Adipocyte (in vitro differentiated cells): ENCODE measurements at regions not wholly inside any gene's neighbourhood (a gene's known extent, or its start where the extent isn't known, plus 50 kb on each side); places are given as distances from the start of the nearest gene placed in this dataset.
"Not testable (repeated sequence)": the region's sequence is repeated elsewhere in the genome, so short reads cannot be mapped to it uniquely, and the experiment has no call there.

Experiments used
- DNase-seq: peaks from one replicate; pipeline ENCODE4 v3.0.0-alpha.2; 2015; ENCODE audit warnings: low read depth
- H3K27me3 ChIP-seq: replicated peaks from 2 replicates; pipeline ENCODE4 v1.7.0; 2013; ENCODE audit warnings: mild to moderate bottlenecking, low read length, moderate library complexity; ENCODE audit not compliant: control insufficient read depth, insufficient read depth
- H3K36me3 ChIP-seq: 2 replicates; pipeline ENCODE4 v1.7.0; 2013; ENCODE audit warnings: low read length, mild to moderate bottlenecking, moderate library complexity; ENCODE audit not compliant: control insufficient read depth, insufficient read depth, severe bottlenecking
- H3K4me1 ChIP-seq: 2 replicates; pipeline ENCODE4 v1.7.0; 2013; ENCODE audit warnings: mild to moderate bottlenecking, low read length, moderate library complexity; ENCODE audit not compliant: control insufficient read depth, insufficient read depth
- H3K4me3 ChIP-seq: 2 replicates; pipeline ENCODE4 v1.7.0; 2013; ENCODE audit warnings: mild to moderate bottlenecking, low read length, moderate library complexity
- H3K9ac ChIP-seq: 2 replicates; pipeline ENCODE4 v1.7.0; 2013; ENCODE audit warnings: mild to moderate bottlenecking, low read length, moderate library complexity
- H3K9me3 ChIP-seq: 2 replicates; pipeline ENCODE4 v1.7.0; 2013; ENCODE audit warnings: mild to moderate bottlenecking, low read length, moderate library complexity; ENCODE audit not compliant: control insufficient read depth

DNA sequence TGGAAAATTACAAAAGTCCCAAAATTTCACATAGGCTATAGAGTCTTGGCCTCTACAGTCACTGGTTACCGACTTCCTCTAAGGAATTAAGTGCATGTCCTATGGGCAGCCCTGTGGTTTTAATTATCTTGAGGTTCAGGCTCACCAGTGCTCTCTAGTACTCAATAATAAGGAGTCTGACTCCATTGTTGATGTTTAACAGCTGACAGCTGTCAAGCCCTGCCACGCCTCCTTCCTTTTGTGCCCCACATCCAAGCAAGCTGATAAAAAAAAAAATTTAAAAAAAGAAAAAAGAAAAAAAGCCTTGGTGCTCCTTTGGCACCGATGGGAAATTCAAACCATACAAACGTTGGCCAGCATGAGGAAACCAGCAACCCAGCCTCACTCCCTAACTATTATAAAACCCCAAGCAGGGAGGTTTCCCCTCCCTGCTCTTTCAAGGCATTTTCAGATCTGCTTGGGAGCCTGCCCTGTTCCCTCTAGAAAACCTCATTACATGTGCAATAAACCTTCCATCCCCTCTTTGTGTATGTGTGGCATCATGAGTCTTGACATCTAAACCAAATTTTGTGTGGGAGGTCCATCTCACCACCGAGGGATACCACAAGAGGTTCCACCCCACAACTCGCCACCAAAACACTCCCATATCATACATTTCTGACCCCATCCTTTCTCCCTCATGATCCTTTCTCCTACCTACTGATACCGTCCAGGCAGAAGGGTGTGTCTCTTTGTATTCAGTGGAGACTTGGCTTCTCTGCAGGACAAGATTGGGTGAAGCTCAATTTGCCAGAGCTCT lies 70.9 kb upstream of the CCDC71L start:
- Histone ChIP-seq H3K9ac (no peak overlapping the region), H3K9me3 (no peaks in the 10 kb centered on the region), H3K36me3 (no peaks in the 10 kb centered on the region), H3K4me3 (no peak overlapping the region), H3K27me3 (no peaks in the 10 kb centered on the region), H3K4me1 (peaks cover 3% of the 10 kb centered on the region)
- DNase-seq: no peak

DNA sequence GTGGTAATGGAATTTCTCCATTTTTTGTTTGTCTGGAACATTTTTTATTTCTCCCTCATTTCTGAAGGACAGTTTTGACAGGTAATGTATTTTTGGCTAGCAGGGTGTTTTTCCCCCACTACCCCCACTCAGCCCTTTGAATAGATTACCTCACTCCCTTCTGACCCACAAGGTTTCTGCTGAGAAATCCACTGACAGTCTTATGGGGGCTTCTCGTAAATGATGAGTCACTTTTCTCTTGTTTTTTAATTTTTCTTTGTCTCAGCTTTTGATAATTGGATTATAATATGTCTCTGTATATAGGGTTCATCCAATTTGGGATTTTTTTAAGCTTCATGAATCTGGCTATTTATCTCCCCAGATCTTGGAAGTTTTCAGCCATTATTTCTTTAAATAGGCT lies 74.7 kb upstream of the CCDC71L start:
- H3K9ac ChIP-seq: no peak overlapping the region
- peaks cover 7% of the 10 kb centered on the region for H3K4me1 ChIP-seq
- H3K36me3 ChIP-seq: no peaks in the 10 kb centered on the region
- DNase-seq: no peak
- no peaks in the 10 kb centered on the region for H3K9me3 ChIP-seq
- no peak overlapping the region for H3K4me3 ChIP-seq
- no peaks in the 10 kb centered on the region for H3K27me3 ChIP-seq

DNA sequence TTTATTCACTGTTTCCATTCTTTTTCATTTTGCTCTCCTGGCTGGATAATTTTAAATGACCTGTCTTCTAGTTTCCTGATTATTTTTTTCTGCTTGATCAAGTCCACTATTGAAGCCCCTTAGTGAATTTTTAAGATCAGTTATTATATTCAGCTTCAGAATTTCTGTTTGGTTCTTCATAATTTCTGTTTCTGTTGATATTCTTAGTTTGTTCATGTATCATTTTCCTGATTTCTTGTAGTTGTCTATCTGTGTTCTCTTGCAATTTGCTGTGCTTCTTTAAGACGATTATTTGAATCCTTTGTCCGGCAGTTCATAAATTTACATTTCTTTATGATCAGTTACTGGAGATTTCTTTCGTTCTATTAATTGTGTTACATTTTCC lies 75.2 kb upstream of the CCDC71L start:
- Histone ChIP-seq H3K4me3 (no peak overlapping the region), H3K27me3 (no peaks in the 10 kb centered on the region), H3K9ac (peak overlapping the region; percentile 79), H3K9me3 (no peaks in the 10 kb centered on the region), H3K4me1 (peaks cover 7% of the 10 kb centered on the region), H3K36me3 (no peaks in the 10 kb centered on the region)
- DNase-seq: no peak

DNA sequence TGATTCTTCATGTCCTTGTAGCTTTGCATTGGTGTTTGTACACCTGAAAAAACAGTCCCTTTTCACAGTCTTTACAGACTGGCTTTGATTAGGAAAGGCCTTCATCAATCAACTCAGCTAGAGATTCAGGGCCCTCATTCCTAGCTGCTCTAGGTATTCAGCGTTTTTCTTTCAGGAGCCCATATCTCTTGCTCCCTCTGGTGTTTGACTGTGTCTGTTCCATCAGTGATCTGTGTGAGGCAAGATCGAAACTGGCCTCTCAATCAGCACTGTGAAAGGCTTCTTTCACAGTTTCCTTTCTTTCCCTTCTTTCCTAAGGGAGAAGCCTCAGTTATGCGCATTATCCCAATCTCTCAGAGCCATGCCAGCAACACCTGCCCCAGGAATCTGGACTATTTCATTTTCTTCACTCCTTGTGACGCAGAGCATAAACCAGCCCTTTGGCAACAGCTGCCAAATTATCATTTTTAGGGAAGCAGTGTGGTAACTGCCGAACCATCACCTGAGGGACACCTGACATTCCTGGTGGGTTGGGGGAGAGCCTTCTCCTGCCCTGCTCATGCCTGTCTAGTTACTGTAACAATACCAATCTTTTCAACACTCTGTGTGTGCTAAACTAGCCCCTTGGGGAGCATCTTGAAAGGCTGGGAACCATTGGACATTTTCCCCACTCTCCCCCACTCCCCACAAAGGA lies 75.7 kb upstream of the CCDC71L start:
- H3K4me1 ChIP-seq: peaks cover 7% of the 10 kb centered on the region
- peak; percentile 88 for DNase-seq
- H3K9me3 ChIP-seq: no peaks in the 10 kb centered on the region
- H3K9ac ChIP-seq: peak overlapping the region; percentile 79
- no peaks in the 10 kb centered on the region for H3K27me3 ChIP-seq
- H3K4me3 ChIP-seq: peak overlapping the region; percentile 46
- H3K36me3 ChIP-seq: no peaks in the 10 kb centered on the region

DNA sequence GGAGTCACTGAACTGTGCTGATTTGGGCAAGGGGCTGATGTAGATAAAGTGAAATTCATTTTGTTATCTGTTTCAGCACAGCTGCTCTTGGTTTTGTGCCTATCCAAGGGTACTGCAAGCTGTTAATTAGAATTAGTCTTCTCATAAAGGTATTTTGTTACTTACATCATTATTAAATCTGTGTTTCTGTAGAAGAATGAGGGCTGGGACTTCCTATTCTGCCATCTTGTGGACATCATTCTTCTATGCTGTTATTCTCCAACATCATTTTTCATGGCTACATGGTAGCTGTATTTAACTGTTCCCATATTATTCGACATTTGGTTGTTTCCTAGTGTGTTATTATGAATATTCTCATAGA lies 76.2 kb upstream of the CCDC71L start:
- Histone ChIP-seq H3K9ac (peak overlapping the region; percentile 79), H3K27me3 (no peaks in the 10 kb centered on the region), H3K36me3 (no peaks in the 10 kb centered on the region), H3K9me3 (no peaks in the 10 kb centered on the region), H3K4me3 (peak overlapping the region; percentile 46), H3K4me1 (peaks cover 7% of the 10 kb centered on the region)
- DNase-seq: peak; percentile 78

DNA sequence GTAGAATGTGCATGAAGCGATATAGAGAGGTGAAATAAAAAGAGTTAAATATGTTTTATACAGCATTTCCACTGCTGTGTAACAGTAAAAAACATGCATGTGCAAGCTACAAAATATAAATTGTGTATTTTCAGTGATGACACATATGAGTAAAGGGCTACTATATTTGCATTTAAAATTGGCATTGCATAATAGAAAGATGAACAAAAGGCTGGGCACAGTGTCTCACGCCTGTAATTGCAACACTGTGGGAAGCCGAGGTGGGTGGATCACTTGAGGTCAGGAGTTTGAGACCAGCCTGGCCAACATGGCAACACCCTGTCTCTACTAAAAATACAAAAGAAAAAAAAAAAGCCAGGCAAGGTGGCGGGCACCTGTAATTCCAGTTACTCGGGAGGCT lies 79.8 kb upstream of the CCDC71L start:
- H3K4me1 ChIP-seq: peaks cover 7% of the 10 kb centered on the region
- no peaks in the 10 kb centered on the region for H3K36me3 ChIP-seq

DNA sequence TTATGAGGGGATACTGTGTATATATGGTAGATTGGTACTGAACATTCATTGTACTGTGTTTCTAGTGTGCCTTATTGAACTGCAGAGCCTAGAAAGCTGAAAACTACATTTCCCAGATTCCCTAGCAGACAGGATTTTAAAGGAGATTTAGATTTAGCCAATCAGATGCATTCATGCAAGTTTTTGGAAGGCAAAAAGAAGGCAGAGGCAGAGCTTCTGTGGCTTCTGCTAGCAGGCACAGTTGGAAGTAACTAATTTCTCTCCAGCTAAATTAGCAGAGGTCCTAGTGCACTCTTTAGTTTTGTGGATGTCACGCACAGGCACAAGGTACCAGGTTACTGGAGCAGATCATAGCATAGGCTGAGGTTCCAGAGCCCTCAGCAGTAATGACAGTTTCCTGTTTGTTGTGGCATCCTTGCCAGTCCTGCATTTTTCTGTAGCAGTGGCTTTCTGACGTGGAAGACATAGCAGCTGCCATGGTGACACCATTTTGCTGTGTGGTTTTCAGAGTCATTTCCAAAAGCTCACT lies 83.7 kb upstream of the CCDC71L start:
- H3K9ac ChIP-seq: no peak overlapping the region
- no peak overlapping the region for H3K4me3 ChIP-seq
- peaks cover 29% of the 10 kb centered on the region for H3K4me1 ChIP-seq
- H3K9me3 ChIP-seq: no peaks in the 10 kb centered on the region
- no peaks in the 10 kb centered on the region for H3K27me3 ChIP-seq
- no peak for DNase-seq
- H3K36me3 ChIP-seq: no peaks in the 10 kb centered on the region

More for the DNA sequence above, 79.8 kb upstream of the CCDC71L start:
- Histone ChIP-seq H3K9me3 (no peaks in the 10 kb centered on the region), H3K9ac (no peak overlapping the region), H3K4me3 (no peak overlapping the region), H3K27me3 (no peaks in the 10 kb centered on the region)
- DNase-seq: no peak

DNA sequence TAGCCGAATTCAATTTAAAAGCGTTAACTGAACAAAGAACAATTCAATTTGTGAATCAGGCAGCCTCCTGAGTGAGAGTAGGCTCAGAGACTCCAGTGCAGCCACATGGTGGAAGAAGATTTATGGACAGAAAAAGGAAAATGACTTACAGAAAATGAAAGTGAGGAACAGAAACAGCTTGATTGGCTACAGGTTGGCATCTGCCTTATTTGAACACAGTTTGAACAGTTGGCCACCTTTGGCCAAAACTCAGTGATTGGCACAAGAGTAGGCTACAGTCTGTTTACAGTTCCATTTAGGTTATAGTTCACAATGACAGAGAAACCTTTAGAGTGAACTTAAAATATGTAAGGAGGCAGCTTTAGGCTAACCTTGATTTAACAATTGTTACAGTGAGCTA lies 86.3 kb upstream of the CCDC71L start:
- Histone ChIP-seq H3K4me1 (peaks cover 35% of the 10 kb centered on the region), H3K4me3 (peak overlapping the region; percentile 48), H3K9ac (peak overlapping the region; percentile 60)
- H3K36me3 ChIP-seq, H3K9me3 ChIP-seq, DNase-seq, H3K27me3 ChIP-seq: not testable (repeated sequence)

DNA sequence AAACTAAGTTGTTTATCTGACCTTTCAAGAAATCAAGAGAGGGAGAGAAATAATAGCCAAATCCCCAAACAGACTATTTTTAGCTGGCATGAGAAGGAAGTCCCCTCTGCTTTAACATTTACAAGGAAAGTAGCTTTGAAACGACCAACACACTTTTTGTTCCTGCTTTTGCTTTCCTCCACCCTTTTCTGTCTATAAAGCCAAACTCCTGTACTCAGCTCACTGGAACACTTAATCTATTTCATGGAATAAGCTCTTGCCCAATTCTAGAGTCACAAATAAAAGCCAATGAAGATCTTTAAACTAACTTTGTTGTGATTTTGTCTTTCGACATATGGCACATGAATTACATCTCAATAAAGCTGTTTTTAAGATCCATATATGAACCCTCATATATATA lies 86.8 kb upstream of the CCDC71L start:
- no peaks in the 10 kb centered on the region for H3K27me3 ChIP-seq

DNA sequence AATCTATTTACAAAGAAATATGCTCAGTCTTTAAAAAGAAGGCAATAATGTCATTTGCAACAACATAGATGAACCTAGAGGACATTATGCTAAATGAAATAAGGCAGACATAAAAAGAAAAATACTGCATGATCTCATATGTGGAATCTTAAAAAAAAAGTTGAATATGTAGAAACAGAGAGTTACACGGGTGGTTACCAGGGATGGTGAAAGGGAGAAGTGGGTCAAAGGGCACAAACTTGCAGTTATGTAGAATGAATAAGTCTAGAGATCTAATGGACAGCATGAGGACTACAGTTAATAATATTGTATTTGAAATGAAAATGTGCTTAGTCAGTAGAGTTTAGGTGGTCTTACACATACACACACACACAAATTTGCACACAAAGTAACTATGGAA lies 88.2 kb upstream of the CCDC71L start:
- Histone ChIP-seq H3K9ac (no peak overlapping the region), H3K36me3 (no peaks in the 10 kb centered on the region), H3K27me3 (no peaks in the 10 kb centered on the region), H3K9me3 (no peaks in the 10 kb centered on the region), H3K4me1 (peaks cover 38% of the 10 kb centered on the region), H3K4me3 (peak overlapping the region; percentile 4)
- no peak for DNase-seq

More for the DNA sequence above, 86.8 kb upstream of the CCDC71L start:
- peak overlapping the region; percentile 48 for H3K4me3 ChIP-seq
- peaks cover 38% of the 10 kb centered on the region for H3K4me1 ChIP-seq
- H3K36me3 ChIP-seq: no peaks in the 10 kb centered on the region
- H3K9ac ChIP-seq: peak overlapping the region; percentile 60
- no peaks in the 10 kb centered on the region for H3K9me3 ChIP-seq
- no peak for DNase-seq

DNA sequence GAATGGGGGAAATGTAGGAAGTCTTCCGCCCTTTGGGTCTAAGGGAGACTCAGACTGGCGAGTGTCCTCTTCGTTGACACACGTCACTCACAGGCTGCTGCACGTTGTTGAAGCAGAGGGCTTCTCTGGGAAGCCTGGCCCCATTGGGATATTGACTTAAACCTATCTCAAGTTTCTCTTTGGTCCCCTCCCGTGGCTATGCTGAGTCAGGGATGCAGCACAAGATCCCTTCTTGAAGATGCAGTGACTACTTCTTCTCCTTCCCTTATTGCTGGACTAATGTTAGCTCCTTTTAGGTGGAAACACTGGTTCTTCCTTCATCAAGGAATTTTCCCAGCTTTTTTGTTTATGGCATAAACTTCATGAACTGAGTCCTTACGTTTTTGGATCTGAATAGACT lies 89.8 kb upstream of the CCDC71L start:
- no peaks in the 10 kb centered on the region for H3K36me3 ChIP-seq
- no peaks in the 10 kb centered on the region for H3K9me3 ChIP-seq
- H3K9ac ChIP-seq: no peak overlapping the region
- H3K4me1 ChIP-seq: peaks cover 38% of the 10 kb centered on the region
- H3K4me3 ChIP-seq: no peak overlapping the region
- no peaks in the 10 kb centered on the region for H3K27me3 ChIP-seq
- DNase-seq: no peak
